NB4 (cell line): ENCODE measurements at regions not wholly inside any gene's neighbourhood (a gene's known extent, or its start where the extent isn't known, plus 50 kb on each side); places are given as distances from the start of the nearest gene placed in this dataset.
"Not testable (repeated sequence)": the region's sequence is repeated elsewhere in the genome, so short reads cannot be mapped to it uniquely, and the experiment has no call there.

Experiments used
- CTCF ChIP-seq: IDR thresholded peaks from one replicate; pipeline ENCODE4 v1.5.1; 2012; ENCODE audit warnings: low read depth, low read length
- POLR2A ChIP-seq: IDR thresholded peaks from 2 replicates; pipeline ENCODE4 v1.6.1; 2011; ENCODE audit warnings: mild to moderate bottlenecking; ENCODE audit not compliant: insufficient read length; ENCODE audit errors: extremely low read depth

GRCh38 chr2:13334071-13334470 is 617.3 kb downstream of the TRIB2 start:
- TF ChIP-seq CTCF, POLR2A: not testable (repeated sequence)
